GM12878 (cell line): ENCODE measurements at regions not wholly inside any gene's neighbourhood (a gene's known extent, or its start where the extent isn't known, plus 50 kb on each side); places are given as distances from the start of the nearest gene placed in this dataset.
"Not testable (repeated sequence)": the region's sequence is repeated elsewhere in the genome, so short reads cannot be mapped to it uniquely, and the experiment has no call there.

Source experiments
- ATAC-seq: fragments of 200-7000 bp; cut with Tn5 transposase; 3 replicates; pipeline ENCODE4 v1.9.1; 2020; ENCODE audit warnings: mild to moderate bottlenecking, moderate library complexity
- BruUV-seq: library from RNA; stranded (reverse); fragments of 400-500 nt; replicated peaks from 2 replicates; lab custom pipeline; 2021; lab: Mats Ljungman, UMichigan
- CTCF ChIA-PET: fragments of 300-600 bp; sonication (Branson Sonifier 250); formaldehyde crosslinking; extraction: SDS; loops from one replicate; lab custom pipeline; 2021; ENCODE audit warnings: inconsistent platforms; lab: Yijun Ruan, JAX
- POLR2A ChIA-PET: fragments of 350-600 bp; formaldehyde crosslinking; extraction: SDS; loops from one replicate; lab custom pipeline; 2021; ENCODE audit warnings: inconsistent platforms; lab: Charles Lee
- RAD21 ChIA-PET: fragments of 300-600 bp; sonication (Branson Sonifier 250); formaldehyde crosslinking; loops from one replicate; lab custom pipeline; 2023; ENCODE audit warnings: antibody characterized with exemption; ENCODE audit not compliant: unreplicated experiment; lab: Charles Lee
- SMC1A ChIA-PET: fragments of 300-600 bp; sonication (Branson Sonifier 250); formaldehyde crosslinking; loops from one replicate; lab custom pipeline; 2023; ENCODE audit not compliant: unreplicated experiment, uncharacterized antibody; lab: Charles Lee
- DNase-seq: peaks from one replicate; pipeline ENCODE4 v3.0.0-alpha.2; 2011; ENCODE audit warnings: low read depth, low spot score
- FAIRE-seq: peaks from 3 replicates; lab custom pipeline; 2011; peaks lifted over from hg19 to GRCh38; lab: Jason Lieb, UNC
- H2AFZ ChIP-seq: 2 replicates; pipeline ENCODE4 v1.6.0; 2011; ENCODE audit warnings: low read depth, low read length, control low read depth; ENCODE audit not compliant: control insufficient read depth
- H3K27ac ChIP-seq: 2 replicates; pipeline ENCODE4 v1.5.1; 2011; ENCODE audit warnings: control low read depth; ENCODE audit not compliant: control insufficient read depth, insufficient read depth
- H3K27me3 ChIP-seq, 2 experiments: replicated peaks in 1 of 2; 2 replicates each; pipeline versions ENCODE4 v1.6.0 to v1.6.1; 2011; ENCODE audit warnings: low read length in 1 of 2; ENCODE audit not compliant: control insufficient read depth in 2 of 2, insufficient read depth in 2 of 2
- H3K36me3 ChIP-seq, 2 experiments: 2 replicates each; pipeline ENCODE4 v1.5.1; 2011; ENCODE audit warnings: low read length in 1 of 2; ENCODE audit not compliant: control insufficient read depth in 2 of 2, insufficient read depth in 2 of 2
- H3K4me1 ChIP-seq: 2 replicates; pipeline ENCODE4 v1.6.1; 2011; ENCODE audit warnings: mild to moderate bottlenecking, low read length, moderate library complexity, mixed read lengths; ENCODE audit not compliant: control insufficient read depth, insufficient read depth
- H3K4me2 ChIP-seq: 2 replicates; pipeline ENCODE4 v1.6.0; 2011; ENCODE audit warnings: control low read depth; ENCODE audit not compliant: control insufficient read depth, insufficient read depth
- H3K4me3 ChIP-seq: fragments of 200-600 bp; sonication (generic); 2 replicates; pipeline ENCODE4 v1.5.1; 2016
- H3K79me2 ChIP-seq: 2 replicates; pipeline ENCODE4 v1.6.0; 2011; ENCODE audit warnings: low read length; ENCODE audit not compliant: control insufficient read depth, insufficient read depth
- H3K9ac ChIP-seq: 2 replicates; pipeline ENCODE4 v1.8.0; 2011; ENCODE audit warnings: low read length, control low read depth, mixed read lengths; ENCODE audit not compliant: control insufficient read depth, insufficient read depth
- H3K9me3 ChIP-seq: replicated peaks from 3 replicates; pipeline ENCODE4 v1.5.1; 2011; ENCODE audit warnings: mild to moderate bottlenecking, low read length; ENCODE audit not compliant: control insufficient read depth, insufficient read depth
- H4K20me1 ChIP-seq: 2 replicates; pipeline ENCODE4 v1.6.0; 2011; ENCODE audit not compliant: control insufficient read depth, insufficient read depth
- WGBS: methylation state at CpG from one replicate; pipeline ENCODE4 v1.1.6; 2016; ENCODE audit warnings: low lambda C conversion rate; ENCODE audit not compliant: insufficient replicate concordance, insufficient coverage; ENCODE audit errors: missing lambda C conversion rate; 5-methylcytosine and 5-hydroxymethylcytosine counted together
- in situ Hi-C: fragments of 300-500 bp; cut with MboI; formaldehyde crosslinking; loops from 9 replicates; pipeline ENCODE4 v1.14.3; 2018; ENCODE audit warnings: mixed read lengths
- intact Hi-C: fragments of 100-400 bp; cut with micrococcal nuclease; formaldehyde crosslinking; loops from one replicate; pipeline ENCODE4 v1.14.2; 2022; ENCODE audit not compliant: unreplicated experiment

- H3K27me3 ChIP-seq, DNase-seq, H3K79me2 ChIP-seq, in situ Hi-C loops, H2AFZ ChIP-seq, BruUV-seq, FAIRE-seq, H3K9me3 ChIP-seq, ATAC-seq, CTCF ChIA-PET, RAD21 ChIA-PET, H3K9ac ChIP-seq, H3K4me2 ChIP-seq, H3K27ac ChIP-seq, H4K20me1 ChIP-seq, H3K36me3 ChIP-seq, intact Hi-C loops, H3K4me1 ChIP-seq, H3K4me3 ChIP-seq, POLR2A ChIA-PET, SMC1A ChIA-PET: not testable (repeated sequence)
- no CpG with 5 or more reads among the region's 19 CpGs for WGBS
These were observed 459.4 kb upstream of the ZNG1F start for GRCh38 chr9:41648564-41648963.

DNA sequence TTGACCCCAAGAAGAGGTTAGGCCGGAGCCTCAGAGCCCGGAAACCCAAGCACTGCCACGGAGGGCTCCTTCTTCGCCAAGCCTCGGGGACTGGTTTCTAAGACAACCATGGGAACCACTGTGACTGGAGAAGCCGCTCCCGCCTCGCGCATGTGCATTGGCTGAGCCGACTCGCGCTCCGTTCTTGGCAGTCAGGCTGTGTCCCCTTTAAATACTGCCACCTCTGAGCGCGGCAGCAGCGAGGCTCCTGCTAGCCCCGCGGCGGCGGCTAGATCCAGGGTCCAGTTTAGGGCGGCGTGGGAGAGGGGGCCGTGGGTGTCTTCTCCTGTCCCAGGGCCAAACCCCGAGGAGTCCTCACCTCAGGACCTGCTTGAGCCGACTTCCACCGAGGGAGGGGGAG, 457.1 kb upstream of the ZNG1F start:
- H3K4me1 ChIP-seq, DNase-seq, POLR2A ChIA-PET, CTCF ChIA-PET, H3K79me2 ChIP-seq, BruUV-seq, H4K20me1 ChIP-seq, intact Hi-C loops, H3K27ac ChIP-seq, H3K9me3 ChIP-seq, SMC1A ChIA-PET, H3K4me3 ChIP-seq, H3K9ac ChIP-seq, H3K36me3 ChIP-seq, H2AFZ ChIP-seq, RAD21 ChIA-PET, ATAC-seq, H3K4me2 ChIP-seq, FAIRE-seq, in situ Hi-C loops, H3K27me3 ChIP-seq: not testable (repeated sequence)
- WGBS, result 82% methylated on average over 16 of the region's 26 CpGs
